ENCODE measurements at regions not wholly inside any gene's neighbourhood (a gene's known extent, or its start where the extent isn't known, plus 50 kb on each side); places are given as distances from the start of the nearest gene placed in this dataset.

- no peak for TF ChIP-seq RFX5 (IDR thresholded peaks at IDR 0.05)
- TF ChIP-seq CTCF (IDR thresholded peaks at IDR 0.05): no peak
- TF ChIP-seq ZFP36 (IDR thresholded peaks at IDR 0.05; ENCODE audit: borderline replicate concordance, partially characterized antibody): no peak
- no peak for TF ChIP-seq POLR2A (IDR thresholded peaks at IDR 0.05; ENCODE audit: low read length)
- no peak for TF ChIP-seq REST (IDR thresholded peaks at IDR 0.05)
- TF ChIP-seq CHD4 (IDR thresholded peaks at IDR 0.05; ENCODE audit: borderline replicate concordance): no peak
- no peak for TF ChIP-seq HOXB13 (CRISPR knock-in tag; IDR thresholded peaks at IDR 0.05; ENCODE audit: low read depth)
- no peak for TF ChIP-seq FOSL2 (IDR thresholded peaks at IDR 0.05)
- TF ChIP-seq FOSL2 (CRISPR knock-in tag; IDR thresholded peaks at IDR 0.05): no peak
- TF ChIP-seq MAX (IDR thresholded peaks at IDR 0.05): no peak
These were observed 299.3 kb downstream of the BCAT1 start for GRCh38 chr12:24649634-24650033.
